Loucy (cell line): ENCODE measurements at regions not wholly inside any gene's neighbourhood (a gene's known extent, or its start where the extent isn't known, plus 50 kb on each side); places are given as distances from the start of the nearest gene placed in this dataset.

Experiments
- EZH2phosphoT487 ChIP-seq: fragments of 200-600 bp; IDR thresholded peaks from 2 replicates; pipeline ENCODE4 v1.6.1; 2018; ENCODE audit warnings: antibody characterized with exemption, mild to moderate bottlenecking, moderate library complexity, borderline replicate concordance
- TF ChIP-seq, protein P1 (sequence below): fragments of 200-600 bp; sonication (generic); conservative IDR thresholded peaks from 2 replicates; pipeline ENCODE4 v1.5.1; 2014; ENCODE audit warnings: mild to moderate bottlenecking, antibody characterized with exemption, low read length

DNA sequence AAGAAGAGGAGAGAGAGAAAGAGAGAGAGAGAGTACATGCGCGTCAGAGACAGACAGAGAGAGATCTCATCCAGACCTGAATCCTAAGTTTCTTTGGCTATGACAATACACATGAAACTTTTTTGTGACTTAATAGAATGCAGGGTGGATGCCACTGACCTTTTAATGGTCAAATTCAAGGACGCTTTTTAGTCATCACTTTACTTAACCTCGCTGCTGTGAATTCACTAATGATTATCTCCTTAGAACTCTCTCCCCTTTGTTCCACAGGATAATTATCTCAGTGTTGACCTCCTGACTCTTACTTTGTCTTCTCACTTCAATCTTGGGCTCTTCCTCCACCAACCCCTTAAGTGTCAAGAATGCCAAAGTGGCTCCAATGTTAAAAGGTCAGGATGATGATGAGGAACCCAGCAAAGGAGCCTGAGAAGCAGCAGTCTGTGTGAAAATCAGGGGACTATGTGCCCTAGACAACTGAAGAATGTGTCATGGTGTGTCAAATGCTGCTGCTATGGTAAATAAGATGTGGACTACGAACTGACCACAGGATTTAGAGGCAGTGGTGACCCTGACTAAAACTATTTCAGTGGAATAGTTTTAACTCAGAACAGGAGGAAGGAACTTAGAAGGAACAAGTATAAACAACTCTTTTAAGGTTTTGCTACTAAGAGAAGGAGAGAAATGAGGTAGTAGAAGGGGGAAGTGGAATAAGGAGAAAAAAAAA is 382.1 kb downstream of the ZEB2 start:
- TF ChIP-seq, protein P1, sequence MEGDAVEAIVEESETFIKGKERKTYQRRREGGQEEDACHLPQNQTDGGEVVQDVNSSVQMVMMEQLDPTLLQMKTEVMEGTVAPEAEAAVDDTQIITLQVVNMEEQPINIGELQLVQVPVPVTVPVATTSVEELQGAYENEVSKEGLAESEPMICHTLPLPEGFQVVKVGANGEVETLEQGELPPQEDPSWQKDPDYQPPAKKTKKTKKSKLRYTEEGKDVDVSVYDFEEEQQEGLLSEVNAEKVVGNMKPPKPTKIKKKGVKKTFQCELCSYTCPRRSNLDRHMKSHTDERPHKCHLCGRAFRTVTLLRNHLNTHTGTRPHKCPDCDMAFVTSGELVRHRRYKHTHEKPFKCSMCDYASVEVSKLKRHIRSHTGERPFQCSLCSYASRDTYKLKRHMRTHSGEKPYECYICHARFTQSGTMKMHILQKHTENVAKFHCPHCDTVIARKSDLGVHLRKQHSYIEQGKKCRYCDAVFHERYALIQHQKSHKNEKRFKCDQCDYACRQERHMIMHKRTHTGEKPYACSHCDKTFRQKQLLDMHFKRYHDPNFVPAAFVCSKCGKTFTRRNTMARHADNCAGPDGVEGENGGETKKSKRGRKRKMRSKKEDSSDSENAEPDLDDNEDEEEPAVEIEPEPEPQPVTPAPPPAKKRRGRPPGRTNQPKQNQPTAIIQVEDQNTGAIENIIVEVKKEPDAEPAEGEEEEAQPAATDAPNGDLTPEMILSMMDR: no peak
- no peak for TF ChIP-seq EZH2phosphoT487
